ENCODE measurements at regions not wholly inside any gene's neighbourhood (a gene's known extent, or its start where the extent isn't known, plus 50 kb on each side); places are given as distances from the start of the nearest gene placed in this dataset.

DNA sequence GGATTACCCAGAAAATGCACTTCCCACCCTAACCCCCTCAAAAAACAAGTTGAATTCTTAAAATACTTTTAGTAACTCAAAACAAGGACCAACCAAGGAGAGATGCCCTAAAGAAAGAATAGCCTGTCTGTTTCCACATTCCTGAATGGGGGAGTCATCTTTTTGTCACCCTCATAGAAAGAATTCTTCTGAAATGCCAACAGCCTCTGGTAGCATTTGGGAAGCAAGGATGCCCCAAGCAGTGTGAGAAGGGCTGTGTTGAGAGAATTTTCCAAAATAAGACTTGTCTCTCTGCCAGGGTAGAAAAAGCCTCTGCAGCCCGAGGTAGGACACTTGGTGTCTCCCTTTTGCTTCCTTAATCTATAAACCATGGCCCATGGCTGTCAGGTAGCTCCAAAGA is 173.1 kb upstream of the VCX3A start:
- FAIRE-seq, result no peak
- no peak for DNase-seq (ENCODE audit: low spot score in 2 of 2)

DNA sequence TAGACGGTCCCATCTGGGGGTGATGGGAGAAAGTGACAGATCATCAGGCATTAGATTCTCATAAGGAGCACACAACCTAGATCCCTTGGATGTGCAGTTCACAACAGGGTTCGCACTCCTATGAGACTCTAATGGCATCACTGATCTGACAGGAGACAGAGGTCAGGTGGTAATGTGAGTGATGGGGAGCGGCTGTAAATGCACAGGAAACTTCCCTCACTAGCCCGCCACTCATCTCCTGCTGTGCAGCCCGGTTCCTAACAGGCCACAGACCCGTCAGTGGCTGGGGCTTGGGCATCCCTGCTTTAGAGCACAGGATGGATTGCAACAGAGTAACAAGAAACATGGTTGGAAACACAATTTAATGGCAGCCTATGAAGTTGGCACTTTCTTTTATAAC is 172.6 kb upstream of the VCX3A start:
- FAIRE-seq, result no peak
- DNase-seq (ENCODE audit: low spot score in 2 of 2), result no peak

DNA sequence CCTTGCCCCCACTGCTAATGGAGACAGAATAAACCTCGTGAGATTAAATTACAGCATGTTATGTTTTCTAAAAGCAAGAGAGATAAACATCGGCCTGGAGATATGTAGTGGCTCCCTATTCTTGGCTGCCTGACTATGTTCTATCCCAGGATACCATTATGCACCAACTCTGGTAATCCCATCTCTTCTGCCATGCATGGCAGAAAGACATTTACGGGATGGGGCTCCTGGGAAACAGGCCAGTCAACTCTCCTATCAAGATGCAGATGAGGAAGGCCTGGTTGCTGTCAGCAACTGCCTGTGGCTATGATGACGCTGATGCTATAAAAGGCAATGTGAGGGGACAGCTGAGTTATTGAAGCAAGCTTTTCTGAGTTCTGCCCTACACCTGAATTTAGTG is 166.2 kb upstream of the VCX3A start:
- DNase-seq (ENCODE audit: low spot score in 2 of 2) (no peak), FAIRE-seq (no peak)

DNA sequence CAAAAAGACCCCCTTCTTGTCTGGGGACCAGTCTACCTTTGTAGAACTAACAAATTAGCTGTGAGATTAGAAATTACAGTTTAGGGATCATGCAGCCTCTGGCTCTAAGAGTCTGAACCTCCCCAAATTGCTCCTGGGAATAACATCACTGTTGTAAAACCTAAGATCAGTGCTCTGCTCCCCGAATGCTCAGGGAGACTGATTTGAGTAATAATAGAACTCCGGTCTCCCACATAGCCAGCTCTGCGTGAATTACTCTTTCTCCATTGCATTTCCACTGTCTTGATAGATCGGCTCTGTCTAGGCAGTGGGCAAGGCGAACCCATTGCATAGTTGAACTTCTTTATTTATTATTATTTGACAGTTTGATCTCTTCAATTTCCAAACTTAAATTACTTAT is 160.8 kb upstream of the VCX3A start:
- DNase-seq (ENCODE audit: low spot score in 2 of 2) (no peak), FAIRE-seq (no peak)

DNA sequence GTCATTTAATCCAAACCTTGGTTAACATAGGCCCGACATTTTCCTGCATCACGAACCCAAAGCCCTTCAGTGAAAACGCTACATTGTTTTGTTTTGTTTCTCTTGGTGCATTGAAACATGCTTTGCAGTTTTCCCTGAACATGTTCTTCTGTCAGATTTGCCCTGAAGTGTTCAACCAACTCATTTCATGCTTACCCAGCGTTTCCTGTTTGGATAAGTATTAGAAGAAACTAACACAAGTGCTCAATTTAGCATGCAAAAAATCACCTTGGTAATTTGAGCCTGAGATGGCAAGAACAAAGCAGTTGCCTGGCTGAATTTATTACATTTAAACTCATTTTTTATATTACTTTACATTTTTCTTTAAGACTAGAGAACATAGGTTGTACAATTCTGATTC is 160.1 kb upstream of the VCX3A start:
- no peak for FAIRE-seq

DNA sequence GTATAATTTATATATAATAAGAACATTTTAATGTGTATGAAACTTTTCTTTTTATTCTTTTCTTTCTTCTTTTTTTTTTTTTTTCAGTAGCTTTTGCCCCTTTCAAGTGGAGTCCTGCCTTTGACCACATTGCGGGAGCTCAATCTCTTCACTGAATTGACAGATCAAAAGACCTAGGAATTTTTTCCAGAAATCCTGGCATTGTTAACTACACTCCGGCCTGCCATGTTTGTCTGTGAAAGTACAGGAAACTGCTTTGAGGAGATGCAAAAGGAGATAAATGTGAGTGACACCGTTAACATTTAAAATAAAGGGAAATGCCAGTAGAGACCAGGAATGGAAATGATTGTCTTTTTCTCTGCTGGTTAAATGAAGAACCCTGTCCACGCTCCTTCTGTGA is 159.3 kb upstream of the VCX3A start:
- FAIRE-seq, result no peak
- DNase-seq (ENCODE audit: low spot score in 2 of 2), result no peak

More for the DNA sequence above, 160.1 kb upstream of the VCX3A start:
- DNase-seq (ENCODE audit: low spot score in 2 of 2), result no peak

DNA sequence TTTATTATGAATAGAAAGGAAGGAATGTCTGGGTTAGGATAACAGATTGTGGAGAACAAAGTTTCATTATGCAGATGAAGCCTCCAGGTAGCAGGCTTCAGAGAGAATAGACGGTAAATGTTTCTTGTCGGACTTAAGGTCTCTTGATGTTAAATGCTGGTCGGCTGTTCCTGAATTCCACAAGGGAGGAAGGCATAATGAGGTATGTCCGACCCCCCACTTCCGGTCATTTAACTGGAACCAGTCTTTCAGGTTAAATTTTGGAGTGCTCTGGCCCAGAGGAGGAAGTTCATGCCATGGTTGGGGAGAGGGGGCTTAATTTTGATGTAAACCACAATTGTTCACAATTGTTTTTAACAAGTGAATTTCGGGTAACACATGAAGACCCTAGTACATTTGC is 158.1 kb upstream of the VCX3A start:
- no peak for FAIRE-seq

DNA sequence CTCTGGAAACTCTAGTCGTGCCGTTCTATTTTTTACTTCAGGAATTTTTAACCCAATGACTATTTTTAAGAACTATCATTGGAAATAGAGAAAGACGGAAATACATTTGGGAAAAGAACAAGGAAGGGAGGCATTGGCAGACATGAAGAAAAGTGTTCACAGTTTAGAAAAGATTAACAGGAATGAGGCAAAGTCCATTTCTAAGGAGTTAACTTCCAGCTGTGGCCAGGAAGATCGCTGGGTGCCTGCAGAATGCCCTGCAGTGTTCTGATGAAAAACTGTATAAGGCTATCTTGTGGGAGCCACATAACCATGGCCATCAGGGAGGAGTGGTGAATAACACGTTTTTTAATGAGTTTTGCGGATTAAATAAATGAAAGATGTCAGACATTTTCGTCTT is 150.6 kb upstream of the VCX3A start:
- FAIRE-seq (no peak), DNase-seq (ENCODE audit: low spot score in 2 of 2) (no peak)

More for the DNA sequence above, 158.1 kb upstream of the VCX3A start:
- DNase-seq (ENCODE audit: low spot score in 2 of 2), result no peak

DNA sequence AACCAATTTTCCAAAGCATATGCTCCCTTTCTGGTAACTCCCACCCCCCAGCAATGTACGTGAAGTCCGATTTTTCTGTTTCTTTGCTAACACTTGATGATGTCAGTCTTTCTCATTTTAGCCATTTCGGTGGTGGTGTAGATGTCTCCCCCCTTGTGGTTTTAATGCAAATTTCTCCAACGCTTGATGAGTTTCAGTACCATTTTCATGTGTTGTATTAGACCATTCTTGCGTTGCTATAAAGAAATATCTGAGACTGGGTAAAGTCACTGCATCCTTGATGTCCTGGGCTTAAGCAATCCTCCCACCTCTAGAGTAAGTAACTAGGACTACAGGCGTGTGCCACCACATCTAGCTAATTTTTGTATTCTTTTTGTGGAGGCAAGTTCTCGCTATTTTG is 148.4 kb upstream of the VCX3A start:
- DNase-seq (ENCODE audit: low spot score in 2 of 2), result no peak
- no peak for FAIRE-seq

DNA sequence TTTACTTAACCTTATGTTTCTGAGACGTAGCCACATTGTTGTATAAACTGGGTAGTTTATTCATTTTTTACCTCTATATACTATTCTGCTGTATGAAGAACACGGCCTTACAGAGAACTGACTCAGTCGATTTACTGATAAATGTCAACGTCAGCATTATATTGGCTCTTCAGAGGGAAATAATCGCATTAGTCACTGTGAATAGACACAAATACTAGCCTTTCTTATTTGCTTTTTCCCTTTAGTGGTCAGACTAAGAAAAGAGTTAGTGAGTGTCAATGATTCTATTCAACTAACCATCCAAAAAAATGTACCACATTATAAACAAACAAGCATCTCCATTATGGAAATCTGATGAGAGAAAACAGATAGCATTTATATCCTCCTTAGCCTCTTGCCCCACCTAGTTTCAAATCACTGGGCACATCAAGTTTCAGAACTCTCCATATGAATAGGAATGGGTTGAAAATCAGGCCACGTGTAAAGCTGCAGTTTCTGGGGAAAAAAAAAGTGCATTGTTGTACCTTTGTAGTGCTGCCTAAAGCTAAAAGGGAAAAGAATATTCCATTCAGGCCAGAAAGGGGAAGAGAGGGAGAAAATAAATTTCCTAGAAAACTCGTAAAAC is 146.7 kb upstream of the VCX3A start:
- DNase-seq (ENCODE audit: low spot score in 2 of 2) (no peak), FAIRE-seq (no peak)

DNA sequence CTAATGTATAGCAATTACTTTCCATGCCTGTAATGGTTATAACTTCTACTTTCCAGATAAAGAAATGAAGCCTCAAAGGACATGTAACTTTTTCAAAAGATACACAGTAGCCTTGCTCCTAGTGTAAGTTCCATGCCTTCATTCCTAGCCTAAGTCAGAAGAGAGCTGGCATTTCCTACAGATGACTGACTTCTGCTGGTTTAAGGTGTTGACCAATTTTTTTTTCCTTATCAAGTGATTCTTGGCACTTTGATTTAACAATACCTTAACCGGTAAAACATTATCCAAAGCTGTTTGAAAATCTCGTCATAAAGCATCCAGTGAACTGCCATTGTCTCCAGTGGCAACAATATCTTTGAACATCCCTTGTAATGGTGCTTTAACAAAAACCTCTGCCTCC is 145.1 kb upstream of the VCX3A start:
- no peak for DNase-seq (ENCODE audit: low spot score in 2 of 2)
- FAIRE-seq, result no peak

DNA sequence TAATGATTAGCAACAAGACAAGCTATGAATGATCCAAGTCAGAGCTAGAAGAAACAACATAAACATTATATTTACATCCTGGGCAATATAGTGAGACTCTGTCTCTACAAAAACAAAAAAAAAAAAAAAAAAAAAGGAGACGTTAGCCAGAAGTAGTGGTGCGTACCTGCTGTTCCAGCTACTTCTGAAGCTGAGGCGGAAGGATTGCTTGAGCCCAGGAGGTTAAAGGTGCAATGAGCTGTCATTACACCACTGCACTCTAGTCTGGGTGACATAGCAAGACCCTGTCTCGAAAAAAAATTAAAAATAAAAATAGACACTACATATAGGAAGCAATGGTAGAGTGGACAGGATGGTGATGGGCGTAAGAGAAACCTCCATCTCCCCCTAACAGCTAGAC is 144.6 kb upstream of the VCX3A start:
- DNase-seq (ENCODE audit: low spot score in 2 of 2) (no peak), FAIRE-seq (no peak)

DNA sequence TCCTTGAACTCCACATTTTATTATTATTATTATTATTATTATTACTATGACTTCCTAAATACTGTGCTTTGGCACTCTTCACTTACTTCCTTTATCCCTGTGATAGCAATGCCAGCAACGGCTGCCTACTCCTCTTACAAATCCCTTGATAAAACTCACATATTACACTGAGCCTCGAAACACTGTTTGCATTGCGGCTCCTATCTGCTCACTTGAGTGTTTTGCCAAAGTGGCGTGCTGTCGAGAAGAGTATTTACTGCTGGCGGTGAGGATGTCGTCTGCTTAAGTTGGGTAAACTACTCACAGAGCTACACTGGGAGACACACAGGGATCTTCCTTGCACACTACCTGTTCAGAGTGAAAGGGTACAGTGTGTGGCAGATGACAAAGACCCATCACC is 143.4 kb upstream of the VCX3A start:
- DNase-seq (ENCODE audit: low spot score in 2 of 2) (no peak), FAIRE-seq (no peak)

DNA sequence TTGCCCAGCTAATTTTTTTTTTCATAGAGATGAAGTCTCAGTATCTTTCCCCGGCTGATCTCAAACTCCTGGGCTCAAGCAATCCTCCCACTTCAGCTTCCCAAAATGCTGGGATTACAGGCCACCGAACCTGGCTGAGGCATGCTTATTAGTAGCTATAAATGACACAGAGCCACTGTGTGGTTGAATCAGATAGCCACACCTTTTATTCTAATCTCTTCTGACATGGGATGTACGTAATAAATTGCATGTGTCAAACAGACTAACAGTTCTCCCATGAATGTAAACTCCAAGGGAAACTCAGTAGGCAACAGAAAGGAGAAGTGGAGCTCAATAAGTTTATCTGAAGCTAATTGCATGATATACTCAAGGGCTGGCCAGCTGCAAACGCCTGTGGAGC is 139.8 kb upstream of the VCX3A start:
- FAIRE-seq (no peak), DNase-seq (ENCODE audit: low spot score in 2 of 2) (no peak)

DNA sequence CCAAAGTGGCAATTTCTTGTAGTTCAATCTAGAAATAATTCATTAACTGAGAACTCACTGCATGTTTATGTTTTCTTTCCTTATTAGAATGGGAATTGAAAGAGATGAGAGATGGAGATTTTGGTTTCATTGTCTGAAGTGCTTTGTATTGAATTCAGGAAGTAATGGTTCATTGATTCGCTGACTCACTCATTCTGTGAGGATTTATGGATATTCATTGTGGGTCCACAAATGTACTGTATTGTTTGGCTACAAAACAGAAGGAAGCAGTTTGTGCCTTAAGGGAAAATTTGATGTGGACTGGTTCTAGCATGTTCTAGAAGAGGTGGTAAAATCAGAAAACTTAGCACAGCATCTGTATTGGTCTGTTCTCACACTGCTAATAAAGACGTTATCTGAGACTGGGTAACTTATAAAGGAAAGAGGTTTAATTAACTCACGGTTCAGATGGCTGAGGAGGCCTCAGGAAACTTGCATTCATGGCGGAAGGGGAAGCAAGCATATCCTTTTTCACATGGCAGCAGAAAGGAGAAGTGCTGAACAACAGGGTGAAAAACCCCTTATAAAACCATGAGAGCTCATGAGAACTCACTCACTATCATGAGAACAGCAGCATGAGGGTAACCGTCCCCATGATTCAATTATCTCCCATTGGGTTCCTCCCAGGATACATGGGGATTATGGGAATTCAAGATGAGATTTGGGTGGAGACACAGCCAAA is 132.3 kb upstream of the VCX3A start:
- no peak for FAIRE-seq
- no peak for DNase-seq (ENCODE audit: low spot score in 2 of 2)

DNA sequence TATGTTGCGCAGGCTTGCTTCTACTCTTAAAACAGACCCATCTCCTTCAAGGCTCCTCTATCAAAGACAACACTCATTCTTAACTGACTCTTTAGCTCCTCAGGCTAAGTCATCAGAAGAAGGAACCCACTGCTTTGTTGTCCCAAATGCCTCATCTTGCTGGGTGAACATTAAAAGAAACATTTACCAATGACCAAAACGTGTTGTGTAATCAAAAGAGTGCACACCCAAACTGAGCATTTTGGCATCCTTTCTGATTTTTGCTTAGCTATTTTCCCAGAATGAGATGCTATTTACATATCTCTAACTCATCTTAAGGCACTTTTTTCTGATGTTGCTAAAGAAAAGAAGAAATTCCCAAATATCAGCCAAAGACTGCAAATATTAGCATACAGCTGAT is 131.7 kb upstream of the VCX3A start:
- FAIRE-seq (no peak), DNase-seq (ENCODE audit: low spot score in 2 of 2) (no peak)

DNA sequence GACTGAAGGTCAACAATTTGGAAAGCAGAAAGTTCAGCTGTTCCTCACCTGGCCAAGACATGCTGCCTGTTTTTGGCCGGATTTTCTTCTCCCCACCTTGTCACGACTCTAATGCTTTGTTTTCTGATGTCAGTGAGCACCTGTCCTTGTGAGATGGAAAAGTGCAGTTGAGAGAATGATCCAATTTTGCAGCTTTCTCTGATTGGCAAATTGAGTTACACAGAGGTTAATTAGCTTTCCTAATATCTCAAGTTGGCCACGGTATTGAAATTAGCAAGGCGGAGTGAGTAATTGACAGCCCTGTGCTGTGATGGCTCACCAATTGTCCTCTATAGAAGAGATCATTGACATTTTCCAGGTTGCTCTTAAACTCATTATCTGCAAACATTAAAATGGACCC is 126.8 kb upstream of the VCX3A start:
- DNase-seq (ENCODE audit: low spot score in 2 of 2) (no peak), FAIRE-seq (no peak)

DNA sequence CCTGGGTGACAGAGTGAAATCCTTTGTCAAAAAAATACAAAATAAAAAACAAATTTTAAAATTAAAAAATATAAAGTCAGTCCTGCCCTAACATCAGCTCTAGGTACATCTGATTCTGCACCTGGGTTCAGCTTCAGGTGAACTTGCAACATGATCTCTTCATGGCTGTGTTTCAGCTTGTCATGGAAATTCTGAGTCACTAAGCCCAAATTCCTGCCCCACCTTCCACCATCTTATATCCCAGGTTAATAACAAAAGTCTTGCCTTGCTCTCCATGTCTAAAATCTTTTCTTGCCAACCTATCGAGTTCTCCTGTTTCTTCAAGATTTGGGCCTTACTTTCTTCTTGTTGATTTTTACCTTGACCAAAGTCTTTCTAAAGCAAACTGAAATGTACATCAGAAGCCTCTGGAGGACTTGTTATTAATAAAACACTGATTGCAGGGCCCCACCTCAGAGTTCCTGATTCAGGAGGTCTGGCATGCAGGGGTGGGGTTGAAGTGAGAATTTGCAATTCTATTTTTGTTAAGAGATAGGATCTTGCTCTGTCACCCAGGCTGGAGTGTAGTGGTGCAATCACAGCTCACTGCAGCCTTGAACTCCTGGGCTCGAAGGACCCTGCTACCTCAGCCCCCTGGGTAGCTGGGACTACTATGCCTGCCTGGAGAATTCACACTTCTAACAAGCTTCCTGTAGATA is 125.8 kb upstream of the VCX3A start:
- DNase-seq (ENCODE audit: low spot score in 2 of 2) (no peak), FAIRE-seq (no peak)

DNA sequence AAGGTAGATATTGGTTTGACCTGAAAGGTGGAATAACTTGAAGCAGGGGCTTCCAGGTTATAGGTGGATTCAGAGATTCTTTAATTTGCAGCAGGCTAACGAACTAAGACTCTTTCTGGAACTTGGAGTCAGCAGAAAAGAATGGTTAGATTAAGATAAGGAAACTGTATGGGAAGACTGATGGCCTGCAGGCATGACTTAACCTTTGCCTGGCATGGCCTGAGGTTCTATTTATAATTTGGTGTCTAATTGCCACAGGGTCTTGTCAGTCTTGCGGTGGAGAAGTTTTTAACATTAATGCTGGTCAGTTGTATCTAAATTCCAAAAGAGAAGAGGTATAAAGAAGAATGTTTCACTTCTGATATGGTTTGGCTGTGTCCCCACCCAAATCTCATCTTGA is 110.3 kb upstream of the VCX3A start:
- FAIRE-seq (no peak), DNase-seq (ENCODE audit: low spot score in 2 of 2) (no peak)

DNA sequence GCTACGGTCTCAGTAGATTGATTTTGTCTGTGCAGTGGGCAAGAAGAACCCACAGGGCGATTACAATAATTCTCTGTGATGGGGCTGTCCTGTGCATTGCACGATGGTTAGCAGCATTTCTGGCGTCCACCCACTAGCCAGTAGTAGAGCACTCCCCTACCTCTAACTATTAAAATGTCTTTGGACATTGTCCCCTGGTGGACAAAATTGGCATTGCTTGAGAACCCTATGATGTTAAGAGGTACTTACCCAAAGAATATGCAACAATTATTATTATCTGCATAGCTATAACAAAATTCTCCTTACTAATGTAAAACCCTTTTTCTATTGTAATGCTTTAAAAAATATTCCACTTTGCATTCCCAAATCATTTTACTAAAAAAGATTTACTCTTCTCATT is 109.5 kb upstream of the VCX3A start:
- DNase-seq (ENCODE audit: low spot score in 2 of 2), result no peak
- no peak for FAIRE-seq

DNA sequence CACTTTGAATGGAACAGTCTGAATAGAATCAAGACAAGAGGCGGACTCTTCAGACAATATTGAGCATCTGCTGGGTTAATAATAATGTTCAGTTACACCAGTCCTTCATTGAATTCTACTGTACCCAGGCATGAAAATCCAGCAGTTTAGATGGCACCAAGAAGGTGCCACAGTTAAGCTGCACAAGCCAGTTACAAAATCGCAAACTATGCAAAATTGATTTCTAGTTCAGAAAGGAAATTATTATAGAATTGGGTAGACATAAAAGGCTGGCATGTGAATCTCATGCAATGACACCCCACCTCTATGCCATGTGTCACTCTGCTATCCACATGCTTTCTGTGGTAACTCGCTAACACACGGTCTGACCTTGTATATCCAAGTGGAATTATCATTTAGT is 105.8 kb upstream of the VCX3A start:
- FAIRE-seq (no peak), DNase-seq (ENCODE audit: low spot score in 2 of 2) (no peak)

DNA sequence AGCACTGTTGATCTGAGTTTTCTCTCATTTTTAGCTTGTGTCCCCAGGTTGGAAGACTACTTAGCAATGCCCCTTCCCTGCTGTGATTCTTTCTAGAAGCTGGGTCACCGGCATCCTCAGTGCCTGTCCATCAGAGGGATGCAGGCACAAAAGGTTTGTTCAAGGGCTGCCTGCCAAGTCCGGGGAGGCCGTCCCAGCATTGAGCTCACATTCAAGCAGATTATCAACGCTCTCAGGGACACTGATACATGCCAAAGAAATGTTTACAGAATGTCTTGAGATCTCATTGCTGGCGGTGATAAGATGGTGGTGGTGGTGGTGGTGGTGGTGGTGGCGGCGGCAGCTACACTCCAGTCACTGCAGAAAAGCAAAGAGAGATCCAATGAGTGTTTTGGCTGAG is 79.6 kb upstream of the VCX3A start:
- DNase-seq (ENCODE audit: low spot score in 2 of 2) (no peak), FAIRE-seq (no peak)

Data from frontal cortex (tissue), 3 donors.